Smooth muscle cell (in vitro differentiated cells): ENCODE measurements at regions not wholly inside any gene's neighbourhood (a gene's known extent, or its start where the extent isn't known, plus 50 kb on each side); places are given as distances from the start of the nearest gene placed in this dataset.

Source experiments
- DNase-seq: peaks from one replicate; lab custom pipeline; 2025; ENCODE audit not compliant: unreplicated experiment; lab: John Stamatoyannopoulos, UW
- H2AFZ ChIP-seq: fragments of 200-600 bp; sonication (generic); 2 replicates; pipeline ENCODE4 v1.6.0; 2016; ENCODE audit warnings: antibody characterized with exemption, low read depth, mild to moderate bottlenecking
- H3F3A ChIP-seq: fragments of 200-600 bp; sonication (generic); 2 replicates; pipeline ENCODE4 v1.6.0; 2017; ENCODE audit warnings: antibody characterized with exemption, low read depth
- H3K27ac ChIP-seq: fragments of 200-600 bp; sonication (generic); 2 replicates; pipeline ENCODE4 v1.5.1; 2016; ENCODE audit warnings: low read depth, mild to moderate bottlenecking
- H3K27me3 ChIP-seq: fragments of 200-600 bp; sonication (generic); 2 replicates; pipeline ENCODE4 v1.6.1; 2016; ENCODE audit warnings: low read depth, mild to moderate bottlenecking
- H3K36me3 ChIP-seq: fragments of 200-600 bp; sonication (generic); 2 replicates; pipeline ENCODE4 v1.5.1; 2016; ENCODE audit warnings: low read depth
- H3K4me1 ChIP-seq: fragments of 200-600 bp; sonication (generic); 2 replicates; pipeline ENCODE4 v1.5.1; 2016; ENCODE audit warnings: low read depth
- H3K4me2 ChIP-seq: fragments of 200-600 bp; sonication (generic); 2 replicates; pipeline ENCODE4 v1.6.0; 2016; ENCODE audit warnings: mild to moderate bottlenecking
- H3K4me3 ChIP-seq: fragments of 200-600 bp; sonication (generic); 2 replicates; pipeline ENCODE4 v1.5.1; 2016; ENCODE audit warnings: mild to moderate bottlenecking
- H3K79me2 ChIP-seq: fragments of 200-600 bp; sonication (generic); 2 replicates; pipeline ENCODE4 v1.6.0; 2016; ENCODE audit warnings: low read depth, mild to moderate bottlenecking
- H3K9ac ChIP-seq: fragments of 200-600 bp; sonication (generic); 2 replicates; pipeline ENCODE4 v1.6.0; 2016; ENCODE audit warnings: low read depth
- H3K9me3 ChIP-seq: fragments of 200-600 bp; sonication (generic); replicated peaks from 2 replicates; pipeline ENCODE4 v1.5.1; 2016; ENCODE audit warnings: low read depth
- H4K20me1 ChIP-seq: fragments of 200-600 bp; sonication (generic); 2 replicates; pipeline ENCODE4 v1.6.0; 2016; ENCODE audit warnings: low read depth
- CTCF ChIP-seq: fragments of 200-600 bp; sonication (generic); IDR thresholded peaks from 2 replicates; pipeline ENCODE4 v1.5.1; 2017; ENCODE audit warnings: borderline replicate concordance, mild to moderate bottlenecking, antibody characterized with exemption; ENCODE audit not compliant: insufficient read depth, poor library complexity, severe bottlenecking
- WGBS: methylation state at CpG from one replicate; pipeline ENCODE4 v1.1.7; 2016; ENCODE audit warnings: low lambda C conversion rate; 5-methylcytosine and 5-hydroxymethylcytosine counted together

DNA sequence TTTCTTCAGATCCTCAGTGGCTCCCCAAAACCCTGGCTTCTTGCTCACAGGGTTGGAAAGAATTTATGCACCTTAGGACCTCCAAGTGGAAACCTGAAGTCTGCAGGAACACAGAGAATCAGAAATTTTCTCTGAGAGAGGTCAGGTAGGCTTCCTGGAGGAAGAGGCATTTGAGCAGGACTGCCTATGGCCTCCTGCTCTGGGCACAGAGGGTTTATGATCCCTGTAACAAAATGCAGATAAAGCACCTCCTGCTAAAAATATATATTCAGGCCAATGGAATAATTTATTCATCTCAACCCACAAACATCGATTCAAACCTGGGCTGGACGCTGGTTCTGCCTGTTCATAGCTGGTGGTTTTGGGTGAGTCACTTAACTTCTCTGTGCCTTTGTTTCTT lies 68.1 kb upstream of the FGF3 start:
- Histone ChIP-seq H3K27ac (no peak overlapping the region), H4K20me1 (no peaks in the 10 kb centered on the region), H3K4me2 (no peak overlapping the region), H3K9me3 (no peaks in the 10 kb centered on the region), H3K9ac (no peak overlapping the region), H3K4me1 (no peaks in the 10 kb centered on the region), H2AFZ (no peak overlapping the region), H3K36me3 (no peaks in the 10 kb centered on the region), H3K27me3 (peaks cover 23% of the 10 kb centered on the region), H3F3A (no peaks in the 10 kb centered on the region), H3K79me2 (no peaks in the 10 kb centered on the region), H3K4me3 (no peak overlapping the region)
- no peak for DNase-seq
- 91% methylated on average over 2 of the region's 2 CpGs for WGBS
- no peak for TF ChIP-seq CTCF

DNA sequence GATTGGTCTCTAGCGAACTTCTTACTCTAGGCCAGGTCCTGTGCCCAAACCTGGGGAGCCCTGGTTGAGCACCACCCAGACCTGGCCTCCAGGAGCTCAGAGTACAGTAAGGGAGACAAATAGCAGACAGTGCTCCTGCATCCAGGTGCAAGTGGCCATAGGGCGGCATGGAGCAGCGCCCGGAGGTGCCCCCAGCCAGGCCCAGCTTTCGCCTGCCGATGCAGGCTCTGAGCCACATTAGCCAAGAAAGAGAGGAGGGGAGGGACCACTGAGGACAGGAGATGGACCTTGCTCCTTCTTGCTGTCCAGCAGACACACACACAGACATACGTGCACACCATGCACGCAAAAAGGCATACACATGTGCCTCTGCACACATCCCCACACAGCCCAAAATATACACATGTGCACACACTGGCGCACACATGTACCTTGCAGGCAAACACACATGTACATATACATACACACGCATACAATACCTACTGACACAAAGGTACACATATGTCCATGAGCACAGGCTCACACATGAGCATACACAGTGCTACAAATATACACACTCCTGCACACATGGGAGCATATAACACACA lies 68.7 kb upstream of the FGF3 start:
- H3K27ac ChIP-seq, result no peak overlapping the region
- WGBS, result 81% methylated on average over 10 of the region's 10 CpGs
- H4K20me1 ChIP-seq, result no peaks in the 10 kb centered on the region
- H3K4me2 ChIP-seq, result no peak overlapping the region
- H3K4me1 ChIP-seq, result no peaks in the 10 kb centered on the region
- peaks cover 23% of the 10 kb centered on the region for H3K27me3 ChIP-seq
- H2AFZ ChIP-seq, result no peak overlapping the region
- no peaks in the 10 kb centered on the region for H3K36me3 ChIP-seq
- no peak overlapping the region for H3K9ac ChIP-seq
- no peaks in the 10 kb centered on the region for H3K9me3 ChIP-seq
- H3K4me3 ChIP-seq, result no peak overlapping the region
- no peak for DNase-seq
- H3K79me2 ChIP-seq, result no peaks in the 10 kb centered on the region
- H3F3A ChIP-seq, result no peaks in the 10 kb centered on the region
- TF ChIP-seq CTCF, result no peak

DNA sequence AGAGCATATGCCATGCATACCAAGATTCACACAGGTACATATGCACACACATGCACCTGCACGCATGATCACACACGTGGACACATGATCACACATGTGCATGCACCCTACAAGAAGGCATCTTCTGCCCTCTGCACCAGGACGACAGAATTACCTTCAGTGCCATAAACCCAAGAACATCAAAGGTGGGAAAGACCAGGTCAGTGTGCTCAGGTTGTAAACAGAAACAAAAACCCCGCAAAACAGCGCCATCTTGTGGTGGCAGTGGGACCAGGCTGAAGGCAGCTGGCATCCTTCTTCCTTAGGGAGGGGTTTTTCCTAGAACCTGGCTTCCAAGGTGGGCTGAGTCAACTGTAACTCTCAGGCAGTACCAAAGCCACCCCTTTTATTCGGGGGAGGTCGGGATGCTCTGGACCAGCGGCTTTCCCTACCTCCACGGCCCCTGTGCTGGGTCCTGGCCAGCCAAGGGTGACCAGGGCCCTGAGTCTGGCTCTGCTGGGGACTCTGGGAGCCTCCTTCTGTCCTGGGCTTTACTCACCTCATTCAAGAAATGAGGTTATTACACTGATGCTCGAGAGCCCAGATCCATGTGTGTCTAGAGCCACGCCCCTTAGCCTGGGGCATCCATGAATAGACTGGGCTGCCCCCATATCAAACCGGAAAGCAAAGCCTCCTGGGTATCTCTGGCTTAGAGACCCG lies 69.4 kb upstream of the FGF3 start:
- WGBS, result 21% methylated on average over 13 of the region's 13 CpGs
- TF ChIP-seq CTCF, result peak; percentile 94
- Histone ChIP-seq H3K79me2 (no peaks in the 10 kb centered on the region), H3K27me3 (peaks cover 23% of the 10 kb centered on the region), H3K4me2 (no peak overlapping the region), H3K9me3 (no peaks in the 10 kb centered on the region), H3F3A (no peaks in the 10 kb centered on the region), H4K20me1 (no peaks in the 10 kb centered on the region), H3K36me3 (no peaks in the 10 kb centered on the region), H2AFZ (no peak overlapping the region), H3K4me1 (no peaks in the 10 kb centered on the region), H3K9ac (no peak overlapping the region), H3K27ac (no peak overlapping the region), H3K4me3 (no peak overlapping the region)
- peak; percentile 30 for DNase-seq
